CD4-positive, alpha-beta T cell (primary cell): ENCODE measurements at regions not wholly inside any gene's neighbourhood (a gene's known extent, or its start where the extent isn't known, plus 50 kb on each side); places are given as distances from the start of the nearest gene placed in this dataset.

Experiments used
- ATAC-seq: fragments of 200-7000 bp; cut with Tn5 transposase; one replicate; pipeline ENCODE4 v1.10.0; 2022; ENCODE audit warnings: mild to moderate bottlenecking; ENCODE audit not compliant: poor library complexity
- CTCF ChIA-PET: fragments of 350-600 bp; sonication (Branson Sonifier 250); formaldehyde crosslinking; loops from one replicate; lab custom pipeline; 2021; ENCODE audit warnings: antibody characterized with exemption, inconsistent platforms; lab: Charles Lee
- POLR2A ChIA-PET: fragments of 350-600 bp; sonication (Branson Sonifier 250); formaldehyde crosslinking; loops from one replicate; lab custom pipeline; 2021; ENCODE audit warnings: antibody characterized with exemption, inconsistent platforms; lab: Charles Lee
- DNase-seq, 14 experiments: peaks; one replicate each; pipeline ENCODE4 v3.0.0-alpha.2; 2013 to 2020; ENCODE audit warnings: mixed read lengths in 2 of 14
- H3K27ac ChIP-seq, 2 donors: one replicate each; pipeline versions ENCODE4 v1.5.1 to v1.7.0; 2013; ENCODE audit warnings: low read length in 2 of 2, low read depth in 1 of 2, mild to moderate bottlenecking in 1 of 2
- H3K27me3 ChIP-seq, 2 experiments: 1 replicate in 1 of 2; 2 replicates in 1 of 2; pipeline versions ENCODE4 v1.6.1 to v1.7.0; 2013; ENCODE audit warnings: low read length in 2 of 2, control low read depth in 1 of 2, mild to moderate bottlenecking in 1 of 2, moderate library complexity in 1 of 2; ENCODE audit not compliant: insufficient read depth in 2 of 2, control insufficient read depth in 1 of 2
- H3K36me3 ChIP-seq: one replicate; pipeline ENCODE4 v1.6.1; 2013; ENCODE audit warnings: low read length, control low read depth; ENCODE audit not compliant: insufficient read depth
- H3K4me1 ChIP-seq: one replicate; pipeline ENCODE4 v1.6.1; 2013; ENCODE audit warnings: low read length, control low read depth; ENCODE audit not compliant: insufficient read depth
- H3K4me3 ChIP-seq: one replicate; pipeline ENCODE4 v1.5.1; 2013; ENCODE audit warnings: mild to moderate bottlenecking, low read length, moderate library complexity
- H3K9me3 ChIP-seq, 2 experiments: 1 replicate in 1 of 2; 2 replicates in 1 of 2; pipeline versions ENCODE4 v1.6.1 to v1.7.0; 2013; ENCODE audit warnings: low read length in 2 of 2, mild to moderate bottlenecking in 2 of 2, control low read depth in 1 of 2, moderate library complexity in 1 of 2; ENCODE audit not compliant: control insufficient read depth in 1 of 2, insufficient read depth in 1 of 2
- H3K27ac Mint-ChIP-seq: one replicate; pipeline ENCODE4 v1.8.0; 2020; ENCODE audit warnings: mixed read lengths
- H3K27me3 Mint-ChIP-seq: one replicate; pipeline ENCODE4 v1.8.0; 2021; ENCODE audit warnings: mixed read lengths
- H3K36me3 Mint-ChIP-seq: one replicate; pipeline ENCODE4 v1.8.0; 2021; ENCODE audit warnings: low read depth, mixed read lengths
- H3K4me1 Mint-ChIP-seq: one replicate; pipeline ENCODE4 v1.8.0; 2021; ENCODE audit warnings: low read depth, mixed read lengths
- H3K4me3 Mint-ChIP-seq: one replicate; pipeline ENCODE4 v1.8.0; 2020; ENCODE audit warnings: mild to moderate bottlenecking, mixed read lengths
- H3K9me3 Mint-ChIP-seq: one replicate; pipeline ENCODE4 v1.8.0; 2020; ENCODE audit warnings: mixed read lengths
- intact Hi-C, 2 experiments: fragments of 100-400 bp; cut with DNase I in 1 of 2; cut with micrococcal nuclease in 1 of 2; formaldehyde crosslinking; loops; one replicate each; pipeline versions ENCODE4 v1.15.1 to v1.9.0; 2023 to 2025; cut with DNase I, micrococcal nuclease
- TF ChIP-seq, protein P1 (sequence below): fragments of 200-600 bp; IDR thresholded peaks from one replicate; pipeline ENCODE4 v1.8.0; 2022; ENCODE audit warnings: antibody characterized with exemption, mild to moderate bottlenecking

DNA sequence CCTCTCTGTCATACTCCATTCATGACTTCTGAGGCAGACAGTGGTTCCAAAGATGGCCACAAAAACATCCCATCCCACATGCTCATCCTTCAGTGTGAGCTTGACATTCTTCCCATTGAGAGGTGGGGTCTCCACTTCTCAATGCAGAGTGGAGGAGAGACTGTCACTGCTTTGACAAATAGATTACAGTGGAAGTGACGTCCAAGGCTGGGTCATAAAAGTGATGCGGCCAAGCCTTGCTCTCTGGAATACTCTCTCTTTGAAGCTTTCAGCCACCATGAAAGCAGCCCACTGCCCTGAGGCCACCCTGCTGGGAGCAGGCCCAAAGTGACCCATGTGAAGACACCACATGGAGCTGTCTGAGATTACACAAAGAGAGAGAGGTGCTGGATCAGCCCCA, 59.0 kb upstream of the DNAH5 start:
- intact Hi-C loops: no loop called here
- ChIA-PET POLR2A (no interaction called here), CTCF (no interaction called here)

DNA sequence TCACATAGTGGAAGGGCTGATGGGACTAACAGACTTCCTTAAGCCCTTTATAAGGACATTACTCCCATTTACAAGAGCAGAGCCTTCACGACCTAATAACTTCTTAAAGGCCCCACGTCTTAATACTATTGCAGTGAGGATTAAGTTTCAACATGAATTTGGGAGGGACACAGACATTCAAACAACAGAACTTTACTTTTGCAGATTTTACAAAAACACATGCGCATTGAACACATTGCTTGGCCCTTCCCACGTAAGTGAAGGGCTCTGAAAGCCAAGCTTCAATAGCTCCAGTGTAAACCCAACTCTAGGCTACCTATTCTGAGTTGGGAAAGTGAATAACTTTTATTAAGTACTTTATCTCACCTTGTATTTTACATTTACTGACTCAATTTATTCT, 53.8 kb upstream of the DNAH5 start:
- ChIA-PET CTCF (no interaction called here), POLR2A (no interaction called here)
- no peaks in the 10 kb centered on the region for H3K4me1 Mint-ChIP-seq
- no peaks in the 10 kb centered on the region for H3K36me3 Mint-ChIP-seq
- H3K27me3 ChIP-seq: no peaks in the 10 kb centered on the region
- TF ChIP-seq, protein P1, sequence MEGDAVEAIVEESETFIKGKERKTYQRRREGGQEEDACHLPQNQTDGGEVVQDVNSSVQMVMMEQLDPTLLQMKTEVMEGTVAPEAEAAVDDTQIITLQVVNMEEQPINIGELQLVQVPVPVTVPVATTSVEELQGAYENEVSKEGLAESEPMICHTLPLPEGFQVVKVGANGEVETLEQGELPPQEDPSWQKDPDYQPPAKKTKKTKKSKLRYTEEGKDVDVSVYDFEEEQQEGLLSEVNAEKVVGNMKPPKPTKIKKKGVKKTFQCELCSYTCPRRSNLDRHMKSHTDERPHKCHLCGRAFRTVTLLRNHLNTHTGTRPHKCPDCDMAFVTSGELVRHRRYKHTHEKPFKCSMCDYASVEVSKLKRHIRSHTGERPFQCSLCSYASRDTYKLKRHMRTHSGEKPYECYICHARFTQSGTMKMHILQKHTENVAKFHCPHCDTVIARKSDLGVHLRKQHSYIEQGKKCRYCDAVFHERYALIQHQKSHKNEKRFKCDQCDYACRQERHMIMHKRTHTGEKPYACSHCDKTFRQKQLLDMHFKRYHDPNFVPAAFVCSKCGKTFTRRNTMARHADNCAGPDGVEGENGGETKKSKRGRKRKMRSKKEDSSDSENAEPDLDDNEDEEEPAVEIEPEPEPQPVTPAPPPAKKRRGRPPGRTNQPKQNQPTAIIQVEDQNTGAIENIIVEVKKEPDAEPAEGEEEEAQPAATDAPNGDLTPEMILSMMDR: no peak
- peaks cover 7% of the 10 kb centered on the region for H3K9me3 Mint-ChIP-seq
- H3K4me3 Mint-ChIP-seq: no peak overlapping the region
- no peaks in the 10 kb centered on the region for H3K4me1 ChIP-seq
- no peaks in the 10 kb centered on the region for H3K36me3 ChIP-seq
- no peak for DNase-seq
- H3K9me3 ChIP-seq: peaks cover 0 to 16% of the 10 kb centered on the region in 2 experiments
- H3K27ac Mint-ChIP-seq: no peak overlapping the region
- H3K27me3 Mint-ChIP-seq: peaks cover 5% of the 10 kb centered on the region
- H3K4me3 ChIP-seq: no peak overlapping the region
- ATAC-seq: no peak
- H3K27ac ChIP-seq: no peak overlapping the region
- intact Hi-C loops: loop anchor here in 1 of 2 experiments (10.0 kb wide), 1 partner anchor 267 kb away; no protein-coding TSS in a partner anchor

More for the DNA sequence above, 59.0 kb upstream of the DNAH5 start:
- H3K36me3 ChIP-seq: no peaks in the 10 kb centered on the region
- peaks cover 13% of the 10 kb centered on the region for H3K27me3 Mint-ChIP-seq
- DNase-seq (no peak), ATAC-seq (no peak)
- H3K9me3 Mint-ChIP-seq: peaks cover 3% of the 10 kb centered on the region
- H3K27ac Mint-ChIP-seq: no peak overlapping the region
- H3K36me3 Mint-ChIP-seq: no peaks in the 10 kb centered on the region
- no peak overlapping the region for H3K27ac ChIP-seq
- no peak overlapping the region for H3K4me3 ChIP-seq
- no peaks in the 10 kb centered on the region for H3K4me1 ChIP-seq
- H3K4me3 Mint-ChIP-seq: no peak overlapping the region
- no peaks in the 10 kb centered on the region for H3K4me1 Mint-ChIP-seq
- peaks cover 0 to 8% of the 10 kb centered on the region in 2 experiments for H3K9me3 ChIP-seq
- H3K27me3 ChIP-seq: peaks cover 0 to 3% of the 10 kb centered on the region in 2 experiments
- TF ChIP-seq, protein P1: no peak

DNA sequence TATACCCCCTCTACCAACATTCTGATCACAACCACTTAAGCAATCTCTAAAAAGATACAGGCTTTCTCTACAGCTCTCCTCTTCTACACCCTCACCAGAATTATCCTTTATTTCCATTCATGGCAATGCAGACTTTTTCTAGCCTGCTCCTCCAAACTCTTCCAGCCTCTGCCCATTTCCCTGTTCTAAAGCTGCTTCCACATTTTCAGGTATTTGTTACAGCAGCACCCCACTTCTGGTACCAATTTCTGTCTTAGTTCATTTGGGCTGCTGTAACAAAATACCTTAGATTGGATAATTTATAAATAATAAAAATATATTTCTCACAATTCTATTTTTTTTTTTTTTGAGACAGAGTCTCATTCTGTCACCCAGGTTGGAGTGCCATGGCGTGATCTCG, 53.0 kb upstream of the DNAH5 start:
- no peaks in the 10 kb centered on the region for H3K27me3 ChIP-seq
- Mint-ChIP-seq H3K4me1 (no peaks in the 10 kb centered on the region), H3K9me3 (peaks cover 7% of the 10 kb centered on the region), H3K36me3 (no peaks in the 10 kb centered on the region), H3K27me3 (peaks cover 5% of the 10 kb centered on the region), H3K27ac (no peak overlapping the region), H3K4me3 (no peak overlapping the region)
- peaks cover 0 to 16% of the 10 kb centered on the region in 2 experiments for H3K9me3 ChIP-seq
- ATAC-seq: no peak
- TF ChIP-seq, protein P1: no peak
- DNase-seq: no peak
- no peak overlapping the region for H3K4me3 ChIP-seq
- ChIA-PET POLR2A (no interaction called here), CTCF (no interaction called here)
- no peak overlapping the region for H3K27ac ChIP-seq
- no peaks in the 10 kb centered on the region for H3K36me3 ChIP-seq
- intact Hi-C loops: loop anchor here in 1 of 2 experiments (10.0 kb wide), 1 partner anchor 267 kb away; no protein-coding TSS in a partner anchor
- no peaks in the 10 kb centered on the region for H3K4me1 ChIP-seq
